Adrenal gland (tissue), 9 donors: ENCODE measurements at regions not wholly inside any gene's neighbourhood (a gene's known extent, or its start where the extent isn't known, plus 50 kb on each side); places are given as distances from the start of the nearest gene placed in this dataset.

Experiments used
- DNase-seq, 7 donors: peaks; one replicate each; pipeline ENCODE4 v3.0.0-alpha.2; 2019 to 2020
- H3K27ac ChIP-seq, 5 donors: fragments of 200-600 bp; sonication (generic) in 4 of 5; 1 replicate in 3 of 5; 2 replicates in 2 of 5; pipeline versions ENCODE4 v1.5.1 to v1.8.0; 2016 to 2020; ENCODE audit warnings: mild to moderate bottlenecking in 1 of 5
- H3K27me3 ChIP-seq: fragments of 200-600 bp; 2 replicates; pipeline ENCODE4 v1.8.0; 2021
- H3K36me3 ChIP-seq, 2 donors: fragments of 200-600 bp; replicated peaks in 1 of 2; 1 replicate in 1 of 2; 2 replicates in 1 of 2; pipeline versions ENCODE4 v1.5.1 to v1.8.0; 2018 to 2022
- H3K4me1 ChIP-seq, 2 donors: fragments of 200-600 bp; replicated peaks in 1 of 2; 1 replicate in 1 of 2; 2 replicates in 1 of 2; pipeline versions ENCODE4 v1.5.1 to v1.8.0; 2018 to 2021
- H3K4me3 ChIP-seq, 4 donors: fragments of 200-600 bp; sonication (generic) in 3 of 4; one replicate each; pipeline ENCODE4 v1.5.1; 2016 to 2018
- H3K9me3 ChIP-seq, 3 donors: fragments of 200-600 bp; sonication (generic) in 1 of 3; replicated peaks in 1 of 3; 1 replicate in 2 of 3; 2 replicates in 1 of 3; pipeline versions ENCODE4 v1.5.1 to v1.8.0; 2016 to 2021
- CTCF ChIP-seq, 6 experiments: fragments of 450-650 bp in 4 of 6; fragments of 200-600 bp in 2 of 6; sonication (generic) in 1 of 6; IDR thresholded peaks; 1 replicate in 5 of 6; 2 replicates in 1 of 6; pipeline versions ENCODE4 v1.5.1 to v1.8.0; 2016 to 2021; ENCODE audit warnings: antibody characterized with exemption in 6 of 6, mild to moderate bottlenecking in 2 of 6, moderate library complexity in 1 of 6
- POLR2A ChIP-seq, 2 donors: fragments of 450-650 bp; IDR thresholded peaks; one replicate each; pipeline ENCODE4 v1.6.1; 2017; ENCODE audit warnings: antibody characterized with exemption in 2 of 2, mild to moderate bottlenecking in 2 of 2, moderate library complexity in 1 of 2
- whole genome bisulfite sequencing, 4 donors: extraction: QIAGEN DNeasy Blood & Tissue Kit in 2 of 4; methylation state at CpG; one replicate each; pipeline versions ENCODE4 v1.1.5 to v1.1.7; 2013 to 2017; 5-methylcytosine and 5-hydroxymethylcytosine counted together
- intact Hi-C, 2 donors: fragments of 100-400 bp; cut with DNase I; formaldehyde crosslinking; loops; one replicate each; pipeline versions ENCODE4 v1.14.1 to v1.15.0; 2022 to 2023
- donor health status: healthy with polysubstance abuse.
- donor health status: Bipolar disorder and iron deficiency.
- donor health status: DM: yes; HTN: yes; CAD: no.
- donor health status: DM: no; HTN: no; CAD: no.
- donor health status: DM: no; HTN: no; CAD: no.

GRCh38 chr20:12383821-12384220 lies 466.1 kb downstream of the BTBD3 start:
- Histone ChIP-seq H3K4me1 (peaks cover 0 to 10% of the 10 kb centered on the region in 2 donors), H3K36me3 (no peaks in the 10 kb centered on the region), H3K27ac (peak overlapping the region in 1 of 5 donors; percentile 58), H3K9me3 (no peaks in the 10 kb centered on the region), H3K27me3 (no peaks in the 10 kb centered on the region), H3K4me3 (no peak overlapping the region)
- no peak for TF ChIP-seq POLR2A (IDR thresholded peaks at IDR 0.05)
- no peak for TF ChIP-seq CTCF (IDR thresholded peaks at IDR 0.05)
- DNase-seq = peak in 1 of 7 donors; percentile 5
- intact Hi-C loops = no loop called here
- 19 to 22% (median 20%) methylated on average over 1 of the region's 1 CpG for WGBS, 4 donors

- intact Hi-C loops = no loop called here
- WGBS, 4 donors = 62 to 69% (median 69%) methylated on average over 3 of the region's 3 CpGs
- H3K36me3 ChIP-seq = no peaks in the 10 kb centered on the region
- no peaks in the 10 kb centered on the region for H3K9me3 ChIP-seq
- H3K27me3 ChIP-seq = no peaks in the 10 kb centered on the region
- no peak for DNase-seq
- peaks cover 0 to 10% of the 10 kb centered on the region in 2 donors for H3K4me1 ChIP-seq
- H3K4me3 ChIP-seq = no peak overlapping the region
- H3K27ac ChIP-seq = no peak overlapping the region
- TF ChIP-seq POLR2A (IDR thresholded peaks at IDR 0.05) (no peak), CTCF (IDR thresholded peaks at IDR 0.05) (no peak)
Measured at GRCh38 chr20:12386821-12387220, 469.1 kb downstream of the BTBD3 start.

- Histone ChIP-seq H3K27me3 (no peaks in the 10 kb centered on the region), H3K9me3 (no peaks in the 10 kb centered on the region), H3K4me1 (no peaks in the 10 kb centered on the region), H3K27ac (no peak overlapping the region), H3K36me3 (no peaks in the 10 kb centered on the region), H3K4me3 (no peak overlapping the region)
- no peak for DNase-seq
- intact Hi-C loops = no loop called here
- TF ChIP-seq CTCF (IDR thresholded peaks at IDR 0.05) (no peak), POLR2A (IDR thresholded peaks at IDR 0.05) (no peak)
- 86 to 100% (median 91%) methylated on average over 1 of the region's 1 CpG for WGBS, 4 donors
Measured at GRCh38 chr20:12391099-12391498, 473.4 kb downstream of the BTBD3 start.

- intact Hi-C loops = no loop called here
- Histone ChIP-seq H3K36me3 (no peaks in the 10 kb centered on the region), H3K27ac (no peak overlapping the region), H3K27me3 (no peaks in the 10 kb centered on the region), H3K4me3 (no peak overlapping the region), H3K4me1 (no peaks in the 10 kb centered on the region), H3K9me3 (no peaks in the 10 kb centered on the region)
- 37 to 67% (median 53%) methylated on average over 4 of the region's 4 CpGs for WGBS, 4 donors
- no peak for TF ChIP-seq CTCF (IDR thresholded peaks at IDR 0.05)
- DNase-seq = no peak
Measured at GRCh38 chr20:12394786-12395185, 477.1 kb downstream of the BTBD3 start.
